ENCODE measurements at regions not wholly inside any gene's neighbourhood (a gene's known extent, or its start where the extent isn't known, plus 50 kb on each side); places are given as distances from the start of the nearest gene placed in this dataset.

GRCh38 chr5:158162479-158163034 lies 303.6 kb upstream of the CLINT1 start:
- ChIA-PET POLR2A (no interaction called here), CTCF (interaction anchor here (1.3 to 2.2 kb wide), 3 partner anchors 10 to 87 kb away, joined by 4 to 6 read pairs (median 6); no protein-coding TSS in a partner anchor)
- Mint-ChIP-seq H3K27ac (no peak overlapping the region), H3K4me3 (no peak overlapping the region), H3K27me3 (peaks cover 3% of the 10 kb centered on the region), H3K36me3 (no peaks in the 10 kb centered on the region), H3K9me3 (no peaks in the 10 kb centered on the region), H3K4me1 (ENCODE audit: low read depth) (no peaks in the 10 kb centered on the region)
- intact Hi-C loops (cut with micrococcal nuclease), result no loop called here
- DNase-seq, result no peak

- Mint-ChIP-seq H3K4me1 (ENCODE audit: low read depth) (no peaks in the 10 kb centered on the region), H3K27me3 (peaks cover 3% of the 10 kb centered on the region), H3K4me3 (no peak overlapping the region), H3K27ac (no peak overlapping the region), H3K36me3 (no peaks in the 10 kb centered on the region), H3K9me3 (no peaks in the 10 kb centered on the region)
- intact Hi-C loops (cut with micrococcal nuclease), result no loop called here
- ChIA-PET CTCF (interaction anchor here (1.3 to 2.2 kb wide), 3 partner anchors 10 to 87 kb away, joined by 4 to 6 read pairs (median 6); no protein-coding TSS in a partner anchor), POLR2A (no interaction called here)
- no peak for DNase-seq
These were observed 303.1 kb upstream of the CLINT1 start for GRCh38 chr5:158162026-158162425.

- H3K9me3 Mint-ChIP-seq, result no peaks in the 10 kb centered on the region
- H3K27me3 Mint-ChIP-seq, result peaks cover 2% of the 10 kb centered on the region
- POLR2A ChIA-PET, result no interaction called here
- CTCF ChIA-PET, result no interaction called here
- H3K4me1 Mint-ChIP-seq (ENCODE audit: low read depth), result no peaks in the 10 kb centered on the region
- intact Hi-C loops (cut with micrococcal nuclease), result no loop called here
- H3K27ac Mint-ChIP-seq, result no peak overlapping the region
- no peaks in the 10 kb centered on the region for H3K36me3 Mint-ChIP-seq
- H3K4me3 Mint-ChIP-seq, result no peak overlapping the region
- no peak for DNase-seq
These were observed 300.7 kb upstream of the CLINT1 start for GRCh38 chr5:158159621-158160020.

- no peak overlapping the region for H3K27ac Mint-ChIP-seq
- POLR2A ChIA-PET, result no interaction called here
These were observed 297.0 kb upstream of the CLINT1 start for GRCh38 chr5:158155811-158156505.

GRCh38 chr5:158155067-158155466 lies 296.1 kb upstream of the CLINT1 start:
- H3K9me3 Mint-ChIP-seq, result no peaks in the 10 kb centered on the region
- ChIA-PET POLR2A (no interaction called here), CTCF (interaction anchor here (0.8 kb wide), 1 partner anchor 269 kb away, joined by 3 read pairs; no protein-coding TSS in a partner anchor)
- DNase-seq, result no peak
- peaks cover 1% of the 10 kb centered on the region for H3K27me3 Mint-ChIP-seq
- H3K4me3 Mint-ChIP-seq, result no peak overlapping the region
- intact Hi-C loops (cut with micrococcal nuclease), result no loop called here
- H3K4me1 Mint-ChIP-seq (ENCODE audit: low read depth), result no peaks in the 10 kb centered on the region
- no peak overlapping the region for H3K27ac Mint-ChIP-seq
- no peaks in the 10 kb centered on the region for H3K36me3 Mint-ChIP-seq

More at GRCh38 chr5:158155811-158156505, 297.0 kb upstream of the CLINT1 start:
- intact Hi-C loops (cut with micrococcal nuclease), result no loop called here
- H3K4me3 Mint-ChIP-seq, result no peak overlapping the region
- H3K27me3 Mint-ChIP-seq, result peaks cover 1% of the 10 kb centered on the region
- no peaks in the 10 kb centered on the region for H3K4me1 Mint-ChIP-seq (ENCODE audit: low read depth)
- H3K36me3 Mint-ChIP-seq, result no peaks in the 10 kb centered on the region
- CTCF ChIA-PET, result interaction anchor here (0.8 to 1.0 kb wide), 2 partner anchors 81 to 268 kb away, joined by 3 to 4 read pairs; no protein-coding TSS in a partner anchor
- no peaks in the 10 kb centered on the region for H3K9me3 Mint-ChIP-seq
- no peak for DNase-seq

GRCh38 chr5:158154226-158155005 lies 295.5 kb upstream of the CLINT1 start:
- POLR2A ChIA-PET, result no interaction called here

GRCh38 chr5:158153508-158153907 lies 294.6 kb upstream of the CLINT1 start:
- H3K4me3 Mint-ChIP-seq, result no peak overlapping the region
- H3K36me3 Mint-ChIP-seq, result no peaks in the 10 kb centered on the region
- no peak overlapping the region for H3K27ac Mint-ChIP-seq
- intact Hi-C loops (cut with micrococcal nuclease), result no loop called here
- no peaks in the 10 kb centered on the region for H3K4me1 Mint-ChIP-seq (ENCODE audit: low read depth)
- no peaks in the 10 kb centered on the region for H3K9me3 Mint-ChIP-seq
- POLR2A ChIA-PET, result no interaction called here
- CTCF ChIA-PET, result interaction anchor here (1.2 kb wide), 1 partner anchor 78 kb away, joined by 3 read pairs; no protein-coding TSS in a partner anchor
- no peak for DNase-seq
- peaks cover 1% of the 10 kb centered on the region for H3K27me3 Mint-ChIP-seq

More at GRCh38 chr5:158154226-158155005, 295.5 kb upstream of the CLINT1 start:
- Mint-ChIP-seq H3K36me3 (no peaks in the 10 kb centered on the region), H3K9me3 (no peaks in the 10 kb centered on the region), H3K4me3 (no peak overlapping the region), H3K27ac (no peak overlapping the region), H3K4me1 (ENCODE audit: low read depth) (no peaks in the 10 kb centered on the region), H3K27me3 (peaks cover 1% of the 10 kb centered on the region)
- CTCF ChIA-PET, result interaction anchor here (1.2 kb wide), 1 partner anchor 79 kb away, joined by 3 read pairs; no protein-coding TSS in a partner anchor
- no peak for DNase-seq
- intact Hi-C loops (cut with micrococcal nuclease), result no loop called here

GRCh38 chr5:158152136-158152535 lies 293.2 kb upstream of the CLINT1 start:
- no peaks in the 10 kb centered on the region for H3K9me3 Mint-ChIP-seq

GRCh38 chr5:158147227-158147626 lies 288.3 kb upstream of the CLINT1 start:
- ChIA-PET POLR2A (no interaction called here), CTCF (interaction anchor here (1.0 kb wide), 1 partner anchor 72 kb away, joined by 3 read pairs; no protein-coding TSS in a partner anchor)
- H3K4me1 Mint-ChIP-seq (ENCODE audit: low read depth), result no peaks in the 10 kb centered on the region
- no peak for DNase-seq
- H3K27me3 Mint-ChIP-seq, result peaks cover 1% of the 10 kb centered on the region
- intact Hi-C loops (cut with micrococcal nuclease), result no loop called here
- no peak overlapping the region for H3K4me3 Mint-ChIP-seq
- no peaks in the 10 kb centered on the region for H3K9me3 Mint-ChIP-seq
- H3K27ac Mint-ChIP-seq, result no peak overlapping the region
- H3K36me3 Mint-ChIP-seq, result no peaks in the 10 kb centered on the region

More at GRCh38 chr5:158152136-158152535, 293.2 kb upstream of the CLINT1 start:
- no peak overlapping the region for H3K4me3 Mint-ChIP-seq
- CTCF ChIA-PET, result no interaction called here
- H3K27me3 Mint-ChIP-seq, result peaks cover 1% of the 10 kb centered on the region
- H3K27ac Mint-ChIP-seq, result no peak overlapping the region
- intact Hi-C loops (cut with micrococcal nuclease), result no loop called here
- no peaks in the 10 kb centered on the region for H3K36me3 Mint-ChIP-seq
- DNase-seq, result no peak
- POLR2A ChIA-PET, result no interaction called here
- H3K4me1 Mint-ChIP-seq (ENCODE audit: low read depth), result no peaks in the 10 kb centered on the region

GRCh38 chr5:158145827-158146226 lies 286.9 kb upstream of the CLINT1 start:
- no peak for DNase-seq
- peaks cover 1% of the 10 kb centered on the region for H3K27me3 Mint-ChIP-seq
- ChIA-PET POLR2A (no interaction called here), CTCF (no interaction called here)
- no peak overlapping the region for H3K27ac Mint-ChIP-seq
- intact Hi-C loops (cut with micrococcal nuclease), result no loop called here
- H3K36me3 Mint-ChIP-seq, result no peaks in the 10 kb centered on the region
- H3K4me1 Mint-ChIP-seq (ENCODE audit: low read depth), result no peaks in the 10 kb centered on the region
- no peak overlapping the region for H3K4me3 Mint-ChIP-seq
- H3K9me3 Mint-ChIP-seq, result no peaks in the 10 kb centered on the region

GRCh38 chr5:158143081-158143480 lies 284.1 kb upstream of the CLINT1 start:
- intact Hi-C loops (cut with micrococcal nuclease), result no loop called here
- DNase-seq, result no peak
- no peaks in the 10 kb centered on the region for H3K4me1 Mint-ChIP-seq (ENCODE audit: low read depth)
- no peak overlapping the region for H3K27ac Mint-ChIP-seq
- no peak overlapping the region for H3K4me3 Mint-ChIP-seq
- ChIA-PET POLR2A (no interaction called here), CTCF (no interaction called here)
- H3K9me3 Mint-ChIP-seq, result no peaks in the 10 kb centered on the region
- peaks cover 1% of the 10 kb centered on the region for H3K27me3 Mint-ChIP-seq
- H3K36me3 Mint-ChIP-seq, result no peaks in the 10 kb centered on the region

GRCh38 chr5:158142156-158142555 lies 283.2 kb upstream of the CLINT1 start:
- Mint-ChIP-seq H3K36me3 (no peaks in the 10 kb centered on the region), H3K27me3 (peaks cover 1% of the 10 kb centered on the region), H3K4me1 (ENCODE audit: low read depth) (no peaks in the 10 kb centered on the region), H3K4me3 (no peak overlapping the region), H3K9me3 (no peaks in the 10 kb centered on the region), H3K27ac (no peak overlapping the region)
- intact Hi-C loops (cut with micrococcal nuclease), result no loop called here
- ChIA-PET CTCF (no interaction called here), POLR2A (no interaction called here)
- no peak for DNase-seq
